ENCODE measurements at regions not wholly inside any gene's neighbourhood (a gene's known extent, or its start where the extent isn't known, plus 50 kb on each side); places are given as distances from the start of the nearest gene placed in this dataset.

DNA sequence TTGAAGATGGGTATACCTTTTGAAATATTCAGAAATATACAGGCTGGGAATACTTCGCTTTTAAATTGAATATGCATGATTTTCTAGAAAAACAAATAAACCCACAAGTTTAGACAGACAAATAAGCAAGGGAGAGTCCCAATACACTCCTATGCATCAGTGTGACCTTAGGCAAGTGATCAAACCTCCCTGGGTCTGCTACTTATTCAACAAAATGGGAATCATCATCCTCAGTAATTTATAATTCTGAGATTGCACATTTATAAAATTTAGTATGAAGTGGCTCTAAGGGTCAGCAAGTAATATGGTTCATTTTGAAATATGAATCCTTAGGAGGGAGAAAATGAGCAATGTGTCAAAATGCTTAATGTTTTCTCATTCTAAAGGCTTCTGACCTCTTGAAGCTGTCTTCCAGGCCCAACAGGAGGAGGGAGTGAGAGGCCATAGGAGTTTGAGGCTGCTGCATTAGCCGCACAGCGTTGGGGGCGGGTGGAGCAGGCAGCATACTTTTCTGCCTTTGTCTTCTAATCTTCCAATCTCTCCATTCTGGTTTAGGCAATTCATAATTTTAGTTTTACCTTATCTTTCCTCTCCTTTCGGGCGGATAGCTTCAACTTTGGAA is 155.1 kb downstream of the TRIB2 start:
- no peak for DNase-seq (ENCODE audit: low spot score in 2 of 2)
- H3K4me3 ChIP-seq = no peak overlapping the region
- no peaks in the 10 kb centered on the region for H3K4me1 ChIP-seq
- no peaks in the 10 kb centered on the region for H3K27me3 ChIP-seq (ENCODE audit: low read depth)
- no peaks in the 10 kb centered on the region for H3K9me3 ChIP-seq
- H3K36me3 ChIP-seq (replicated peaks) = no peaks in the 10 kb centered on the region
- in situ Hi-C loops (cut with MboI; ENCODE audit: low sequenced_read_pairs) = no loop called here

DNA sequence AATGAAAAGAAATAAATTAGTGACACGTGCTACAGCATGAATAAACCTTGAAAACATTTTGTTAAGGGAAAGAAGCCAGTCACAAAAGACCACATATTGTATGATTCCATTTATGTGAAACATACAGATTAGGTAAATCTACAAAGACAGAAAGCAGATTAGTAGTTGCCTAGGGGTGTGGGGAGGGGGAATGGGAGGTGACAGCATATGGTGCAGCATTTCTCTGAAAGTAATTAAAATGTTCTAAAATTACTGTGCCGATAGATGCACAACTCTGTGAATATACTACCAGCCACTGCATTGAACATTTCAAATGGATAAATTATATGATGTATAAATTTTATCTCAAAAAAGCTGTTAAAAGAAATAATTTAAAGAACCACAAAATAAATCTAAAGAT is 161.0 kb downstream of the TRIB2 start:
- H3K27me3 ChIP-seq (ENCODE audit: low read depth) = no peaks in the 10 kb centered on the region
- H3K9me3 ChIP-seq = no peaks in the 10 kb centered on the region
- H3K4me1 ChIP-seq = no peaks in the 10 kb centered on the region
- no peak overlapping the region for H3K4me3 ChIP-seq
- no peaks in the 10 kb centered on the region for H3K36me3 ChIP-seq (replicated peaks)
- in situ Hi-C loops (cut with MboI; ENCODE audit: low sequenced_read_pairs) = no loop called here
- no peak for DNase-seq (ENCODE audit: low spot score in 2 of 2)

DNA sequence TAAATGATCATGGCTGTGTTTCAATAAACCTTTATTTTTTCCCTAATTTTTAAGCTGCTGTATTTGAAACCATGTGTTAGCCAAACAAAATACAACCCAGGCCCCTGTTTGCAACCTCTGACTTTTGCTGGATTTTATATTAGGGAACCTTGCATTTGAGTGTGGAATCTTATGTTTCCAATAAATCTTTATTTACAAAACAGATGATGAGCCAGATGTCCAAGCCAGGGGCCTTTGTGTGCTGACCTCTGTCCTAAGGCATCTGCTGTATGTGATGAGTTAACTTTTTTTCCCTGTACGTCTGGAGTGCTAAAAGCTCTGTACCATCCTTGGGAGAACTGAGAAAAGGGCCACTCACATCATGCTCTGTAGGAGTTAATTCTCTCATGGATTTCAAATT is 162.9 kb downstream of the TRIB2 start:
- H3K36me3 ChIP-seq (replicated peaks) = no peaks in the 10 kb centered on the region
- H3K9me3 ChIP-seq = no peaks in the 10 kb centered on the region
- H3K4me3 ChIP-seq = no peak overlapping the region
- no peak for DNase-seq (ENCODE audit: low spot score in 2 of 2)
- H3K4me1 ChIP-seq = no peaks in the 10 kb centered on the region
- in situ Hi-C loops (cut with MboI; ENCODE audit: low sequenced_read_pairs) = no loop called here
- H3K27me3 ChIP-seq (ENCODE audit: low read depth) = no peaks in the 10 kb centered on the region

DNA sequence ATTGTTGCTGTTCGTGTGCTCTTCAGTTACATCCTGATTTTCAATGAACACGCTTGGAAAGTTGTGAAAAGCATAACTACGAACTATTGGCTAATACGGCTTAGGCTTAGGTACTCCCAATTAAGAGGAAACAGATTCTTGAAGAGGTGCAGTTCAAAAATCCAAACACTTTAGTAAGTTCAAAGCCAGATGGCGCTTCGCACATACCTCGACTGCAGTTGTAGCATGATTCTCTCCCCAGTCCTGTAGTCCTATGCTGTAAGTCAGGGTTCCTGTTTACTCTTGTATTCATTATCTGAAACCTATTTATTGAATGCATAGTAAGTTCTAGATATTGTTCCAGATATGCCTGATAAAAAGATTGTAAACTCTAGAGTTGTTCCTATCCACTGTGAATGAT is 165.2 kb downstream of the TRIB2 start:
- H3K4me1 ChIP-seq = no peaks in the 10 kb centered on the region
- no peaks in the 10 kb centered on the region for H3K27me3 ChIP-seq (ENCODE audit: low read depth)
- H3K36me3 ChIP-seq (replicated peaks) = no peaks in the 10 kb centered on the region
- no peak for DNase-seq (ENCODE audit: low spot score in 2 of 2)
- H3K4me3 ChIP-seq = no peak overlapping the region
- no peaks in the 10 kb centered on the region for H3K9me3 ChIP-seq
- in situ Hi-C loops (cut with MboI; ENCODE audit: low sequenced_read_pairs) = no loop called here

DNA sequence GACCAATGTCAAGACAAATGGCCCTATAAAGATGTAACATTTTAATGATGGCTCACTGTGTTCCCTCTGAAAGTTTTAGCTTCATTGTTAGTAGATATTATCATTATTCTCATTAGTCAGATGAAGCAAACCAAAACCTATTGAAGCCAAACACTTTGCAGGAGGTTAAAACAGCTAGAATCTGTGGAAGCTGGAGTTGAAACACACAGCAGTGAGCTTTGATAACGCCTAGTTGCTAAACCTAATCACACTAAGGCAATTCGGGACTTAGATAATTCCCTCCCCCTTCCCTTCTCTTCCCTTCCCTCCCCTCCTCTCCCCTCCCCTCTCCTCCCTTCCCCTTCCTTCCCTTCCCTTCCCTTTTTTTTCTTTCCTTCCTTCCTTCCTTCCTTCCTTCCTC is 165.7 kb downstream of the TRIB2 start:
- Histone ChIP-seq H3K27me3 (ENCODE audit: low read depth) (no peaks in the 10 kb centered on the region), H3K4me3 (no peak overlapping the region), H3K9me3 (no peaks in the 10 kb centered on the region), H3K4me1 (no peaks in the 10 kb centered on the region), H3K36me3 (replicated peaks) (no peaks in the 10 kb centered on the region)
- no peak for DNase-seq (ENCODE audit: low spot score in 2 of 2)
- in situ Hi-C loops (cut with MboI; ENCODE audit: low sequenced_read_pairs) = no loop called here

DNA sequence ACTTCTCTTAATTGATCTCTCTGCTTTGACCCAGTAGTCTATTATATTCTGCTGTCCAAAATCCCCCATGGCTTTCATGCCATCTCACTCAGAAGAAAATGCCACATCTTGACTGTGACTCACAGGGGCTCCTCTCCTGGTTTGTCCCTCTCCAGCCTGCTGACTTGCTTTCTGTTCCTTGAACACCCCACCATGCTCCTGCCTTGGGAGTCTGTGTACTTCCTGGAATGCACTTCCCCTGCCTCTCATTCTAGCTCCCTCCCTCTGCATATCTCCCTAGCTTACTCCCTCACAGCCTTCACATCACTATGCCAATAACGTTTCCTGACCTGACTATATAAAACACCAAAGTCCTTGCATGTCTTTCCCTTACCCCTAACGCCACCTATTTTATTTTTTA is 167.2 kb downstream of the TRIB2 start:
- in situ Hi-C loops (cut with MboI; ENCODE audit: low sequenced_read_pairs) = no loop called here
- H3K36me3 ChIP-seq (replicated peaks) = no peaks in the 10 kb centered on the region
- no peaks in the 10 kb centered on the region for H3K27me3 ChIP-seq (ENCODE audit: low read depth)
- H3K4me3 ChIP-seq = no peak overlapping the region
- H3K9me3 ChIP-seq = no peaks in the 10 kb centered on the region
- H3K4me1 ChIP-seq = no peaks in the 10 kb centered on the region
- no peak for DNase-seq (ENCODE audit: low spot score in 2 of 2)

DNA sequence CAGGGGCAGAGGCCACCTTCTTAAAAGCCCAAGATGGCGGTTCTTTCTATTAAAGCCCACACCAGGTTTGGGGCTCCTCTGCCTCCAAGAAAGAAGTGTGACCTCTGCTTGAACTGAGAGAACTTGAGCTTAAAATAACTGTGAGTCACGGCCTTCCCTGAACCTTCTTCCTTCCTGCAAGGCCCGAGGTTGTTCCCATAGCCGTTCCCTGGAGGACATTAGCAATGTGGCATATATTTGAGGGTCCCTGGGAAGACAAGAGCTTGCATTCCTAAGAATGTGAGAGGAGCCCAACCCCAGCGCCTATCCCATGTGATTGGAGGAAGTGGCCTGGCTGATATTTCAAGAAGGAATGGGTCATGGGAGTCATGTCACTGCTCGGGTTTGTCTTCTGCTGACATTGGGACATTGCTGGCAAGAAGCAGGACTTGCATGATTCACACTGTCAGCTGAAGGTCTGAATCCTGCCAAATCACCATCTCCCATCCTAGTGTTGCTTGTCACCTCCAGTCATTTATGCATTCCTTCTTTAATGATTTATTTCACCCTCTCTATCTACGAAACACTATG is 168.1 kb downstream of the TRIB2 start:
- no peak for DNase-seq (ENCODE audit: low spot score in 2 of 2)
- Histone ChIP-seq H3K36me3 (replicated peaks) (no peaks in the 10 kb centered on the region), H3K4me1 (no peaks in the 10 kb centered on the region), H3K27me3 (ENCODE audit: low read depth) (no peaks in the 10 kb centered on the region), H3K4me3 (no peak overlapping the region), H3K9me3 (no peaks in the 10 kb centered on the region)
- in situ Hi-C loops (cut with MboI; ENCODE audit: low sequenced_read_pairs) = no loop called here

DNA sequence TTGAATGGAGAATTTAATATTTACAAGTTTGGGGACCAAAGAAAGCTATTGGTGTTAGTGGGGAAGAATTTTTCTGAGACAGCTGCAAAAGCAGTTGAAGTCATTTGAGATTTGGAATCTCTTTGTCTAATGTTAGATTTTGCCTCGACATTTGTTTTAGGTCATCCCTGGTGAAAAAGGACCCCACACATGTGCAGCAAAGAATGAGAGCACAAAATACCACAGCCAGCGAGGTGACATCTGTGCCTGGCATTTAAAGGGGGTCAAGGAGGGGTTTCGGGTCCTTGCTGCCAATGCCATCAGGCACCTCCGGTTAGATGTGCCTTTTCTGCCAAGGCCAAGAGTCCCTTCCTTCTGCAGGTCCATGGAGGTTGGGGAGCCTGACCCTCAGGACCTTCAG is 173.3 kb downstream of the TRIB2 start:
- in situ Hi-C loops (cut with MboI; ENCODE audit: low sequenced_read_pairs) = no loop called here
- DNase-seq (ENCODE audit: low spot score in 2 of 2) = no peak
- Histone ChIP-seq H3K27me3 (ENCODE audit: low read depth) (no peaks in the 10 kb centered on the region), H3K4me1 (no peaks in the 10 kb centered on the region), H3K9me3 (no peaks in the 10 kb centered on the region), H3K36me3 (replicated peaks) (no peaks in the 10 kb centered on the region), H3K4me3 (no peak overlapping the region)

DNA sequence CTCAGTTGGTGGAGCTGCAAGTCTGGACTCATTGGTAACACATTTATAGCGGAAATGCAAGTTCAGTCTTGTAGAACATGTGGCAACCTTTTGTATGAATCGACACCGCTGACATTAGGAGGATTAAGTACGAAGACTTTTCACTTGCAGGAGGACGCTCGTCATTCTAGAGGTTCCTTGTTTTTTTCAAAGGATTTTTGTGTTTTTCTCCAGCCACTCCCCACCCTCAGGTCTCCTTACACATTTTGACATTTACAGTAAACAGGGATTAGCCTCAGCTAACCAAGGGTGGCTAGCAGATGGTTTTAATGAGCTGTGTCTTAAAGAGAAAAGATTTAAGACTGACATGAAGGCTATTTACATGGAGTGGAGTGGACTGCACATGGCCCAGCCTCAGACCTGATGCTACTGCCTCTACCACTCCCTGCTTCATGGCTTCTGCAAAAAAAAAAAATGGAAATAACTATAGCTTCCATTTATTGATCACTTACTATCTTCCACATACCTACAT is 173.8 kb downstream of the TRIB2 start:
- Histone ChIP-seq H3K9me3 (no peaks in the 10 kb centered on the region), H3K4me1 (no peaks in the 10 kb centered on the region), H3K36me3 (replicated peaks) (no peaks in the 10 kb centered on the region), H3K4me3 (no peak overlapping the region), H3K27me3 (ENCODE audit: low read depth) (no peaks in the 10 kb centered on the region)
- no peak for DNase-seq (ENCODE audit: low spot score in 2 of 2)
- in situ Hi-C loops (cut with MboI; ENCODE audit: low sequenced_read_pairs) = no loop called here

DNA sequence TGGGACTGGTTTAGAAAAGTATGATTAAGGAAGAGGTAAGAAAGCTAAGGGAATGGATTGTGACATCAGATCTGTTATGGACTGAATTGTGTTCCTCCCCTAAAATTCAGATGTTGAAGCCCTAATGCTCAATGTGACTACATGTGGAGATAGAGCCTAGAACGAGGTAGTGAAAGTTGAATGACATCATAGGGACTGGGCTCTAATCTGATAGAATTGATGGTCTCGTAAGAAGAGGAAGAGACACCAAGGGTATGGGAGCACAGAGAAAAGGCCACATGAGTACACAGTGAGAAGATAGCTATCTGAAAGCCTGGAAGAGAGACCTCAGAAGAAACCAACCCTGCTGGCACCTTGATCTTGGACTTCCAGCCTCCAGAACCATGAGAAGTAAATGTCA is 178.3 kb downstream of the TRIB2 start:
- H3K27me3 ChIP-seq (ENCODE audit: low read depth) = no peaks in the 10 kb centered on the region
- in situ Hi-C loops (cut with MboI; ENCODE audit: low sequenced_read_pairs) = no loop called here
- no peak for DNase-seq (ENCODE audit: low spot score in 2 of 2)
- no peaks in the 10 kb centered on the region for H3K9me3 ChIP-seq
- no peaks in the 10 kb centered on the region for H3K4me1 ChIP-seq
- no peak overlapping the region for H3K4me3 ChIP-seq
- H3K36me3 ChIP-seq (replicated peaks) = no peaks in the 10 kb centered on the region

DNA sequence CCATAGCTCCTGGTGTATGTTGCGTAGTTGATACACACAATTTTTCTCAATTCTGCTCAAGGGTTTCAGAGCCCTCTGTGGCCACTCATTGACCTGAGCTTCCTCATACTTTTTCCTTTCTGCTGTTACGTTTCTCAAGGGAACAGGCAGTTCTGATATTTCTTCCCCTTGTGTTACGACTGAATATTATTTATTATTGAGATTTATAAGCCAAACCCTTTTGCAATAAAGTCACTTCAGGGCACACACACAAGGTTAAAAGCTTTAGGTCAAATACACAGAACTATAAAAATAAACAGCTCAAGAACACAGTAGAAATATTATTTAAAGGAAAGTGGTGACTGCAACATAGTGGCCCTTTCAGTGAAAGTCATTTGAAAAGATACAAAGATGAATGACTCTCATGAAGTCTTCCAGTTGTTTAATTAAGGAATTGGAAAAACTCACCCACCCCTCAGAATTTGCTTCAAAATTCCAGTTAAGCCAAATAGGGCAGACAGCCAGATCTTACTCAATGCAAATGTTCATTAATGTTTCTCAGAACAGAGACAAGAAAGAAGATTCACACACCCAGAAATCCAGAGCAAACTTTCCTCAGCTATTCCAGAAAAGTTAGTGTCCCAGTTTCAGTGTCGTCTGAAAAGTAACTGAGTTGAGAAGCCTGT is 179.7 kb downstream of the TRIB2 start:
- H3K4me1 ChIP-seq = no peaks in the 10 kb centered on the region
- H3K4me3 ChIP-seq = no peak overlapping the region
- H3K27me3 ChIP-seq (ENCODE audit: low read depth) = no peaks in the 10 kb centered on the region
- no peaks in the 10 kb centered on the region for H3K36me3 ChIP-seq (replicated peaks)
- DNase-seq (ENCODE audit: low spot score in 2 of 2) = no peak
- no peaks in the 10 kb centered on the region for H3K9me3 ChIP-seq
- in situ Hi-C loops (cut with MboI; ENCODE audit: low sequenced_read_pairs) = no loop called here

DNA sequence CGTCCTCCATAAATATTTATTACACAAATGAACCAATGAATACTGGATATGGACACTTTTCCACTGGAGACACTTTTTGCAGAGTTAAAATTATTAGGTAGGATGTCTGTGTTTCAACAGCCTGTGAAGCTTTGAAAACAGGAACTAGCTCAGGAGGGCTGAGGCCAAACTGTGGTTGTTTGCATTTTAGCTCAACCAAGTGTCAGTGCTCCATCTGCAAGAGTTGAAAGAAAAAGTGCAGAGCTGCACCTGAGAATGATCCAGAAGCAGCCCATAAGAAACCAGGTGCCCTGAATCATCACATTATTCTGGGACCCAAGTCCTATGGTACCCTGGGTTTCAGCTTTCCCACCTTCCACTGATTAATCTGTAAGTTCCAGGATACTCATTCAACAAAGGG is 180.4 kb downstream of the TRIB2 start:
- Histone ChIP-seq H3K27me3 (ENCODE audit: low read depth) (no peaks in the 10 kb centered on the region), H3K9me3 (no peaks in the 10 kb centered on the region), H3K4me1 (no peaks in the 10 kb centered on the region), H3K36me3 (replicated peaks) (no peaks in the 10 kb centered on the region), H3K4me3 (no peak overlapping the region)
- in situ Hi-C loops (cut with MboI; ENCODE audit: low sequenced_read_pairs) = no loop called here
- no peak for DNase-seq (ENCODE audit: low spot score in 2 of 2)

DNA sequence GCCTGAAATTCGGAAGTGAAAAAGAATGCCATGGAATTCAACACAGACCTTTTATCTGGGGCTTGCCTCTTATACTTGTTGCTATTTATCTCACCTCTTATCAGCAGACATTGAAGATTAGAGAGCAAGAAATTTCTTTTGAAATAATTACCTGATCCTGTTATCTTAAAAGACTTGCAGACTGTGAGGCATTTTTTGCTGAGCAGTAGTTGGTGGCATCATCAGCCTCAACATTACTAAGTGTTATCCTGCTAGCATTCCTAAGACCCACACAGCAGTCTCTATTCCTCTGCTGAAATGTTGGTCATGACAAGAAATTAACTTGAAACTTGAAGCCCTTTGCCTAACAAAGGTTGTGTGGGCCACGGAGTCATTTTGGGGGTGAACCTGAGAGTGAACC is 186.5 kb downstream of the TRIB2 start:
- Histone ChIP-seq H3K27me3 (ENCODE audit: low read depth) (no peaks in the 10 kb centered on the region), H3K36me3 (replicated peaks) (no peaks in the 10 kb centered on the region), H3K9me3 (no peaks in the 10 kb centered on the region), H3K4me1 (no peaks in the 10 kb centered on the region), H3K4me3 (no peak overlapping the region)
- no peak for DNase-seq (ENCODE audit: low spot score in 2 of 2)
- in situ Hi-C loops (cut with MboI; ENCODE audit: low sequenced_read_pairs) = no loop called here

DNA sequence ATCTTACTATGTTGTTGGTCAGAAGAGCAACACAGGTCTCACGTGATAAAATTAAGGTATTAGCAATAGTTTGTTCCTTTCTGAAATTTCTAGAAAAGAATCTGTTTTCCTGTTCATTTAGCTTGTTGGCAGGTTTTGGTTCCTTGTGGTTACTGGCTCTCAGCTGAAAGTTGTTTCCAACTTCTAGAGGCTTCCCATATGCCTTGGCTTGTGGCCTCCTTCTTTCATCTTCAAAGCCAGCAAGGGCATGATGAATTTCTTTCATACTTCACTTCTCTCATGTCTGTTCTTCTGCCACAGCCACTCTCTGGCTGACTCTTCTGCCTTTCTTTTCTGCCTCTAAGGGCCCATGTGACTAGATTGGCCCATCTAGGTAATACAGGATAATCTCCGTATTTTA is 193.7 kb downstream of the TRIB2 start:
- Histone ChIP-seq H3K36me3 (replicated peaks) (no peaks in the 10 kb centered on the region), H3K4me1 (no peaks in the 10 kb centered on the region), H3K27me3 (ENCODE audit: low read depth) (no peaks in the 10 kb centered on the region; the same call in 1 of the 2 replicates), H3K4me3 (no peak overlapping the region), H3K9me3 (no peaks in the 10 kb centered on the region)
- DNase-seq (ENCODE audit: low spot score in 2 of 2) = no peak
- in situ Hi-C loops (cut with MboI; ENCODE audit: low sequenced_read_pairs) = no loop called here

Measured in HAP-1 (cell line).